Endothelial cell (in vitro differentiated cells): ENCODE measurements at regions not wholly inside any gene's neighbourhood (a gene's known extent, or its start where the extent isn't known, plus 50 kb on each side); places are given as distances from the start of the nearest gene placed in this dataset.
"Not testable (repeated sequence)": the region's sequence is repeated elsewhere in the genome, so short reads cannot be mapped to it uniquely, and the experiment has no call there.

Source experiments
- DNase-seq: peaks from one replicate; pipeline ENCODE4 v3.0.0; 2021; ENCODE audit warnings: low spot score
- H3K27ac Mint-ChIP-seq: one replicate; pipeline ENCODE4 v1.8.0; 2021; ENCODE audit warnings: mixed read lengths, inconsistent platforms; ENCODE audit not compliant: unreplicated experiment
- H3K27me3 Mint-ChIP-seq: one replicate; pipeline ENCODE4 v1.8.0; 2021; ENCODE audit warnings: mild to moderate bottlenecking, moderate library complexity, mixed read lengths, inconsistent platforms; ENCODE audit not compliant: unreplicated experiment
- H3K36me3 Mint-ChIP-seq: one replicate; pipeline ENCODE4 v1.8.0; 2021; ENCODE audit warnings: mild to moderate bottlenecking, low read depth, mixed read lengths, inconsistent platforms; ENCODE audit not compliant: unreplicated experiment
- H3K4me1 Mint-ChIP-seq: one replicate; pipeline ENCODE4 v1.8.0; 2021; ENCODE audit warnings: mild to moderate bottlenecking, mixed read lengths, inconsistent platforms; ENCODE audit not compliant: unreplicated experiment
- H3K4me3 Mint-ChIP-seq: one replicate; pipeline ENCODE4 v1.8.0; 2021; ENCODE audit warnings: mild to moderate bottlenecking, mixed read lengths, inconsistent platforms; ENCODE audit not compliant: unreplicated experiment
- H3K9me3 Mint-ChIP-seq: one replicate; pipeline ENCODE4 v1.8.0; 2021; ENCODE audit warnings: mixed read lengths, inconsistent platforms; ENCODE audit not compliant: unreplicated experiment

DNA sequence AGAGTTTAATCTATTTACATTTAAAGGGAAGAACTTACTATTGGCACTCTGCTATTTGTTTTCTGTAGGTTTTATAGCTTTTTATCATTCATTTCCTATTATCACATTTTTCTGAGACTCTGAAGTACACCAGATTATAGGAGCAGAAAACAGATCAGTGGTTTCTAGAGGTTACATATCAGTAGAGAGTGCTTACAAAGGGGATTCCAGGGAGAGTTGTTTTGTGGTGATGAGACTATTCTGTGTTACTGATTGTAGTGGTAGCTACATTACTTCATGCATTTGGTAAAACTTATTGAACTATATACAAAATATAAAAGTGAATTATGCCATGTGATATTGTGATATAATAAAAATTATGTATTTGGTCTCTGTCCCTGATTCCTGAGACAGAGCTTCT is 259.2 kb downstream of the SPATA31A6 start:
- H3K4me1 Mint-ChIP-seq, H3K36me3 Mint-ChIP-seq, H3K27me3 Mint-ChIP-seq, H3K9me3 Mint-ChIP-seq, DNase-seq, H3K27ac Mint-ChIP-seq, H3K4me3 Mint-ChIP-seq: not testable (repeated sequence)

DNA sequence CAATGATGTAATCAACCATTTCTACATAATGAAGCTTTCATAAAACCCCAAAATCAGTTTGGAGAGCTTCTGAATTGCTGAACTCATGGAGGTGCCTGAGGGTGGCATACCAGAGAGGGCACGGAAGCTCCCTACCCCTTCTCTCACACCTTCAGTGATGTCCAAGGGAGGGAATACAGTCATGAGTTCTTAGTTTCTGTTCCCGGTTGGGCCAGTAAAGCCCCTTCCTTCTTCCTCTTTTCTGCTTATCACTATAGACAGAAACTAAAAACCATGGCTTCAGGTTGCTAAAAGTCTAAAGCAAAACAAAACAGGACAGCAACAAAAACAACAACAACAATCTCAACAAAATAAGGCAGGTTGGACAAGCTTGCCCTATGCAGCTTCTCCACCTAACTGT is 260.0 kb downstream of the SPATA31A6 start:
- H3K9me3 Mint-ChIP-seq, H3K4me1 Mint-ChIP-seq, DNase-seq, H3K4me3 Mint-ChIP-seq, H3K27ac Mint-ChIP-seq, H3K27me3 Mint-ChIP-seq, H3K36me3 Mint-ChIP-seq: not testable (repeated sequence)

DNA sequence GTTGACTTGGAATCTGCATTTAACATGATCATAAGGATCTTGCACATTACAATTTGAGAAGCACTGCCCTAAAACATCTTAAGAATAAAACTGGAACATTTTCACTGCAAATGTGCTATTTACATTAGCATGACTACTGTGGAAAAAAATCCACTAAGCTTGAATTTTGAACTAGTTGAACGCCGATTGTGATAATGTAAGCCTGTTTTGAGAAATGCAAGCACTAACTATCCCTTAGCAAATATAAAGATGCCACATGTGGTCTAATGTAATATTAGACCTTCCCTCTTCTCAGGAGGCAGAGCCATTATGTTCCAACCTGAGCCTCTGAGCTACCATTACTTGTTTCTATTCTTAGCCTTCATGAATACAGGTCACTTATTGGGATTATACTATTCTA is 278.0 kb downstream of the SPATA31A6 start:
- not testable (repeated sequence) for H3K9me3 Mint-ChIP-seq, H3K27ac Mint-ChIP-seq, DNase-seq, H3K36me3 Mint-ChIP-seq, H3K27me3 Mint-ChIP-seq, H3K4me3 Mint-ChIP-seq, H3K4me1 Mint-ChIP-seq

DNA sequence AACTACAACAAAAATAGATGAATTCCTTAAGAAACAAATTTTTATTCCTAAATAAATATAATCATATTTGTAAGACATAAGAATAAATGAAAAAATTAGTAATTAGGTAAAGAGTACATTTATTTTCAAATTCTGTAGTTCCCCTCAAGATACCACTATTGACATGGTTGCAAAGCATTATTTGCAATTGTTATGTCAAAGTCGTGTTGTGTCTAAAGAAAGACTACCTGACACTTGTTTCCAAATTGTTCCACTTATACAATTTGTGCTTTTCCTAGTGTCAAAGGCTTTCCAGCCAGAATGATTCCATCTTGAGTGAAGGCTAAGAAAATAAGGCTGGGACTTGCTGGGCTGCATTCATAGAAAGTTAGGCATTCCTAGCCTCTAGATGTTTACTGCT is 278.4 kb downstream of the SPATA31A6 start:
- not testable (repeated sequence) for H3K4me1 Mint-ChIP-seq, H3K27ac Mint-ChIP-seq

DNA sequence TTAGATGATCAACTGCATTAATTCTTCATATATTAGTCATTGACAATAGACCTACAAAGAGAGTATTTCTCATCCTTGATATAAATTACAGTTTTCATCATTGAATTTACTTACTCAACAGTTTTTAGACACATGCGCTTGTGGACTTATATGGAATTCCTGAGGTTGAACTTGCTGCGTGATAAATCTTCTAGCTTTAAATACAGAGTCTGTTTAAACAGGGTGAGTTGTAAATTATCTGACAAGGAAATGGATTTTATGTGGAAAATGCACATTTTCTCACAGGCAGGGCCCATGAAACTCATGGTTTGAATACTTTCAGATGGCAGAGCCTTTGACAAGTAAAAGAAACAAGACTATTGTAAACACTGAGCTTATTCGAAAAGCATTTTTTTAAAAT is 280.5 kb downstream of the SPATA31A6 start:
- not testable (repeated sequence) for DNase-seq, H3K27me3 Mint-ChIP-seq, H3K4me3 Mint-ChIP-seq, H3K27ac Mint-ChIP-seq, H3K36me3 Mint-ChIP-seq, H3K4me1 Mint-ChIP-seq, H3K9me3 Mint-ChIP-seq

More for the DNA sequence above, 278.4 kb downstream of the SPATA31A6 start:
- H3K27me3 Mint-ChIP-seq, H3K9me3 Mint-ChIP-seq, H3K4me3 Mint-ChIP-seq, H3K36me3 Mint-ChIP-seq, DNase-seq: not testable (repeated sequence)

DNA sequence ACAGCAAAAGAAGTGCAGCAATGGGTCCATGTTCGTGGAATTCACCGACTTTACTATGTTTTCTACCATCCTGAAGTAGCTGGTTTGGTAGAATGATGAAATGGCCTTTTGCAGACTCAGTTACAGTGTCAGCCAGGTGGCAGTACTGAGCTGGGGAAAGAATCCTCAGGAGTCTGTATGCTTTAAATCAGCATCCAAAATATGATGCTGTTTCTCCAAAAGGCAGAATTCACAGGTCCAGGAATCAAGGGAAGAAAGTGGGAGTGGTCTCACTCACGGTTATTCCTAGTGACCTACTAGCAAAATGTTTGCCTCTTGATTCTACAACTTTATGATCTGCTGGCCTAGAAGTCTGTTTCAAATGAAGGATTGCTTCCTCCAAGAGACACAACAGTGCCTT is 287.1 kb downstream of the SPATA31A6 start:
- peak; percentile 3 for DNase-seq
- H3K27me3 Mint-ChIP-seq = not testable (repeated sequence)

DNA sequence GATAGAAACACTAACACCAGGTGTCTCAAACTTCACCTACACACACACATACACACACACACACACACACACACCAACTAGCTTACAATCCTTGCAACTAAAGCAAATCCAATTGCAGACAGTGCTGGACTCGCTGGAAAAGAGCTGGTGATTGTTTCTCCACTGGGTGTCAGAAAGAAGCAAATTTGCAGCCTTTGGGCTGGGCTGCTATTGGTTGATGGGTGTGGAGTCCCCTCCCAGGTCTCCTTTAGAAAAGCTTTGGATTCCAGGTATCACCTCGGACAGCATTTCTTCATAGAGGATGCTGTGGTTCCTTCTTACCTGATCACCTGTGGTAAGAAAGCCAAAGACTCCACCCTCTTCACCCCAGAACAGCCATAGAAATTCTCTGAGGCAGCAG is 307.5 kb downstream of the SPATA31A6 start:
- H3K36me3 Mint-ChIP-seq, H3K4me3 Mint-ChIP-seq, H3K27ac Mint-ChIP-seq, H3K4me1 Mint-ChIP-seq, H3K9me3 Mint-ChIP-seq, DNase-seq, H3K27me3 Mint-ChIP-seq: not testable (repeated sequence)

More for the DNA sequence above, 287.1 kb downstream of the SPATA31A6 start:
- not testable (repeated sequence) for H3K4me1 Mint-ChIP-seq, H3K4me3 Mint-ChIP-seq, H3K27ac Mint-ChIP-seq, H3K36me3 Mint-ChIP-seq, H3K9me3 Mint-ChIP-seq

DNA sequence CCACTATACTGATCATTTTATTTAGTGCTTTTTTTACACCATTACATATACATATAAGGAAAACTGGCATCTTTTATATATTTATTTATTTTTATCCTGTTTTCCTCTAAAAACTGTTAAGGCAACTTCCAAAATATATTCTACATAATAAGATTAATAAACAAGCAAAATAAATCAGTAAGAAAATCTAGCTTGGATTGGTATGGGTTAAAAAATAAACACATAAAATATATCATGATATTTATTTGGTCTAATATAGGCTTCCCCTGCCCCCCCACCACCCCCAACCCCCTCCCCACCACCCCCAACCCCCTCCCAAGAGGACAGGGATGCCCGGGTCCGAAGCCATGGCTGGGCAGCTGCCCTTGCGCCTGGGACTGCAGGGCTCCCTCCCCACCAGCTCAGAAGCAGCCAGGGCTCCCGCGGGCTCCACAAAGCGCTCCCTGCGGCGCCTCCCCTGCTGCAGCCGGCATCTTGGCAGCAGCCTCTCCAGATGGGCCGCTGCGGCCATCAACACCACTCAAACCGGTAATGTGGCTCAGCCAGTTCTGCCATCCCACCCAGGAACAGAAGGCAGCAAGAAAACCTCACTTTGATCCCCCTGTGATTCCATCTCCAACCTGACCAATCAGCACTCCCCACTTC is 319.3 kb downstream of the SPATA31A6 start:
- H3K27ac Mint-ChIP-seq, H3K4me1 Mint-ChIP-seq, H3K4me3 Mint-ChIP-seq, DNase-seq, H3K27me3 Mint-ChIP-seq, H3K36me3 Mint-ChIP-seq, H3K9me3 Mint-ChIP-seq: not testable (repeated sequence)

DNA sequence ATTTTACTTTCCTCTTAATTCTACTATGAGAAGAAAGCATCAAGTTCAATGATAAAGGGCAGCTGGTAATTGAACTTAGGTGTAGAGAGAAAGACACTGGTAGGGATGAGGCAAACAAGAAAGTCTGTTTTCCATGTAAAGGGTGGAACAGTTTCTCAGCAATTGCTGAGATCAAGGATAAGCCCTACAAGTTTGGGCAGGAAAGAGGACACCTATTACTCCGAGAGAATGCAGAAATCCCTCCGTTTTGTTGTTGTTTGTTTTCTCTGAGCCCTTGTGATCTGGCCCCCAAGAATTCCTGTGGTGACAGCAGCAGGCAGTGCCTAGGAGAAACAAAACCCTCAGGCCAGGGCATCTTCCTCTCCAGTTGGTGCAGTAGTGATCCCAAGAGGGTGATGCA is 324.7 kb downstream of the SPATA31A6 start:
- not testable (repeated sequence) for H3K4me1 Mint-ChIP-seq, H3K4me3 Mint-ChIP-seq, H3K27ac Mint-ChIP-seq, DNase-seq, H3K36me3 Mint-ChIP-seq, H3K9me3 Mint-ChIP-seq, H3K27me3 Mint-ChIP-seq

DNA sequence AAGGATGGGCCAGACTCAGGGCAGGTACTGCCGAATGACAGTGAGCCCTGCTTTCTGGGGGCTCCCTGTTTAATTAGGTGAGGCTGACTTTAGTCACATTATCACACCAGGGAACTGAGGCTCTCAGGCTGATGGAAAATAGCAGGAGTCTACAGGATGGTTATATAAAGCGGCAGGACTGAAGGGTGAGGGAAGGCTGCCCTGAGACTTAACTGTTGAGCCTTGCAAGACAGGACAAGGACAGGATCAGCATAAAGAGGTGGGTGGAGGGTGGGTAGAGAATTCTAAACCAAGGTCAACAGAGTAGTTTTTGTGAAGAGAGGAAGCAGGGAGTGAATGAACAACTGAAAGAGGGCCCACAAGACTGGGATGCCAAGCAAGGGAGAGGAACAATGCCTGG is 330.1 kb downstream of the SPATA31A6 start:
- not testable (repeated sequence) for DNase-seq, H3K27ac Mint-ChIP-seq, H3K4me3 Mint-ChIP-seq, H3K36me3 Mint-ChIP-seq, H3K27me3 Mint-ChIP-seq, H3K9me3 Mint-ChIP-seq, H3K4me1 Mint-ChIP-seq

DNA sequence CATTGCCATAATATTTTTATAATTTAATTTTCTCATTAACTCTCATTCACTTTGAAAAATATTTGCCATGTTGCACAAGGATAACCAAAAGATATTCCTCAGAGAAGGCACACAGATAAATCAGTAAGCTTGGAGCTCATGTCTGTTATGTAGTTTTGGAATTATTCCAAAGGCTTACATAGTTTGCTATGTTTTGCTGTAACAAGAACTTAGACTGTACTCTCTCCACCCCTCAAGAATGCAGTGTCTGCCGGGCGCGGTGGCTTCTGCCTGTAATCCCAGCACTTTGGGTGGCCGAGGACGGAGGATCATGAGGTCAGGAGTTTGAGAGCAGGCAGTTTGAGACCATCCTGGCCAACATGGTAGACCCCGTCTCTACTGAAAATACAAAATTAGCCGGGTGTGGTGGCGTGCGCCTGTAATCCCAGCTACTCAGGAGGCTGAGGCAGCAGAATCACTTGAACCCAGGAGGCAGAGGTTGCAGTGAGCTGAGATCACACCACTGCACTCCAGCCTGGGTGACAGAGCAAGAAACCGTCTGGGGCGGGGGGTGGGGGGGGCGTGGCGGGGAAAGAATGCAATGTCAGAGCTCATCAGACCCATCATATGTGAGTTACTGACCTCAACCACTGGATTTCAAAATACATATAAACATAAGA is 351.0 kb downstream of the SPATA31A6 start:
- H3K9me3 Mint-ChIP-seq, H3K4me3 Mint-ChIP-seq, H3K4me1 Mint-ChIP-seq, H3K27me3 Mint-ChIP-seq, H3K27ac Mint-ChIP-seq, DNase-seq, H3K36me3 Mint-ChIP-seq: not testable (repeated sequence)

DNA sequence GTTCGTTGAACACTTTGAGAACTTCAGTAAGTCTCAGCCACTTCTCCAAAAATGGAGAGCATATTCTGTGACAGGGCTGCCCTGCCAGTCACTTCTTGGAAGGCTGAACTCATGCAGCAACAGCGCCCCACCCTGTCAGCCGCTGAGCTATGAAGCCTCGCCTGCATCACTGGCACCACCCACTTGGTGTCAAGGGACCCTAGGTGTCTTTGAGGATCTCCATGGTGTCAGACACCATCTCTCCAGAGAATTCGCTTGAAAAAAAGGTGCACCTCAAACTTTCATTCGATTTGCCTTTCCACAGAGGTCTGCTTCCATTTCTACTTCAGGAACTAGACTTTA is 351.5 kb downstream of the SPATA31A6 start:
- H3K36me3 Mint-ChIP-seq, H3K4me3 Mint-ChIP-seq, DNase-seq, H3K4me1 Mint-ChIP-seq, H3K27me3 Mint-ChIP-seq, H3K27ac Mint-ChIP-seq, H3K9me3 Mint-ChIP-seq: not testable (repeated sequence)
